Activated T-cell treated with anti-CD3 and anti-CD28 coated beads, Interleukin-2, amount 50 U/mL, for 24 hours (primary cell): ENCODE measurements at regions not wholly inside any gene's neighbourhood (a gene's known extent, or its start where the extent isn't known, plus 50 kb on each side); places are given as distances from the start of the nearest gene placed in this dataset.
A peak's percentile ranks its signal among the peaks of the same experiment; 100 is the strongest.

Experiments
- DNase-seq: peaks from one replicate; pipeline ENCODE4 v3.0.0-alpha.2; 2020
- H3K27ac Mint-ChIP-seq: 2 replicates; pipeline ENCODE4 v1.8.0; 2020; ENCODE audit warnings: mild to moderate bottlenecking, mixed read lengths
- H3K27me3 Mint-ChIP-seq: 2 replicates; pipeline ENCODE4 v1.8.0; 2020; ENCODE audit warnings: mixed read lengths
- H3K36me3 Mint-ChIP-seq: 2 replicates; pipeline ENCODE4 v1.8.0; 2020; ENCODE audit warnings: low read depth, mixed read lengths
- H3K4me1 Mint-ChIP-seq: 2 replicates; pipeline ENCODE4 v1.8.0; 2020; ENCODE audit warnings: low read depth, mixed read lengths
- H3K4me3 Mint-ChIP-seq: 2 replicates; pipeline ENCODE4 v1.8.0; 2020; ENCODE audit warnings: mild to moderate bottlenecking, moderate library complexity, mixed read lengths
- H3K9me3 Mint-ChIP-seq: 2 replicates; pipeline ENCODE4 v1.8.0; 2020; ENCODE audit warnings: mixed read lengths

GRCh38 chr19:31072451-31072850 lies 276.8 kb downstream of the TSHZ3 start:
- H3K27ac Mint-ChIP-seq: no peak overlapping the region
- H3K27me3 Mint-ChIP-seq: peaks cover 62% of the 10 kb centered on the region
- H3K4me1 Mint-ChIP-seq: no peaks in the 10 kb centered on the region
- H3K9me3 Mint-ChIP-seq: no peaks in the 10 kb centered on the region
- H3K4me3 Mint-ChIP-seq: no peak overlapping the region
- no peaks in the 10 kb centered on the region for H3K36me3 Mint-ChIP-seq
- no peak for DNase-seq

DNA sequence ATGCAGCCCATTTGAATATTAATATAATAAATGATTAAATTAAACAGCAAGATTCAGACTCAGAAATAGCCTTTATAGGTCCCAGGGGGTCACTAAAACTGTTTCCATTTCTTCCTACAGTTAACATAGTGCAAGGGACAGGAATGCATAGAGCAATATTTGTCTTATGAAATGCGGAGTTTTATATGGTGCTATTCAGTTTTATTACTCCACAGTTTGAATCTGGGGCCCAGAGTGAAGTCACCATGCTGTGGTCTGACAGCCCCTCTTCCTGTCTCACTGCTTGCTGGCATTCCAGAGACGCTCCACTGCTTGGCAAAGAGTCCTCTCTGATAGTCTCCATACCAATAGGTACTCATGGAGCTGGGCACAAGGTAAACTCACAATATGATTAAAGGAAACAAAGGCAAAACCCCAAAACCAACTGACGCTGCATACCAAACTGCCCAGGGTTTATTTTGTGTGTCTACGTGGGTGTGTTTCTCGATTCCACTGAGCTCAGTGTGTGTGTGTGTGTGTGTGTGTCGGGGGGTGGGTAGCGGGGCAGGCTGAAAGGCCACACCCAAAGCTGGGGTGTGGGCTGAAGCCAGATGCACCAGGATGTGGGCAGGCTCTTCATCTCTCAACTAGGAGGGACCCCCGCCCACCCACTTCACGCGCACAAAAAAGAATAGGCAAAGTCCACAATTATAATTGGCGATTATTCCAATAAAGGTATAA lies 277.9 kb downstream of the TSHZ3 start:
- Mint-ChIP-seq H3K36me3 (no peaks in the 10 kb centered on the region), H3K4me3 (no peak overlapping the region), H3K27me3 (peaks cover 61% of the 10 kb centered on the region), H3K27ac (no peak overlapping the region), H3K9me3 (no peaks in the 10 kb centered on the region), H3K4me1 (no peaks in the 10 kb centered on the region)
- no peak for DNase-seq

GRCh38 chr19:31070146-31071065 lies 278.8 kb downstream of the TSHZ3 start:
- DNase-seq: no peak
- Mint-ChIP-seq H3K27me3 (peaks cover 58% of the 10 kb centered on the region), H3K36me3 (no peaks in the 10 kb centered on the region), H3K4me3 (no peak overlapping the region), H3K9me3 (no peaks in the 10 kb centered on the region), H3K27ac (no peak overlapping the region), H3K4me1 (no peaks in the 10 kb centered on the region)

GRCh38 chr19:31068268-31068667 lies 281.0 kb downstream of the TSHZ3 start:
- H3K36me3 Mint-ChIP-seq: no peaks in the 10 kb centered on the region
- no peaks in the 10 kb centered on the region for H3K4me1 Mint-ChIP-seq
- no peak overlapping the region for H3K4me3 Mint-ChIP-seq
- H3K27ac Mint-ChIP-seq: no peak overlapping the region
- no peaks in the 10 kb centered on the region for H3K9me3 Mint-ChIP-seq
- DNase-seq: no peak
- peaks cover 42% of the 10 kb centered on the region for H3K27me3 Mint-ChIP-seq

- Mint-ChIP-seq H3K9me3 (peaks cover 4% of the 10 kb centered on the region), H3K27me3 (peaks cover 26% of the 10 kb centered on the region), H3K4me1 (no peaks in the 10 kb centered on the region), H3K36me3 (no peaks in the 10 kb centered on the region), H3K27ac (no peak overlapping the region), H3K4me3 (no peak overlapping the region)
- DNase-seq: no peak
Measured at GRCh38 chr19:31066385-31066784, 282.9 kb downstream of the TSHZ3 start.

DNA sequence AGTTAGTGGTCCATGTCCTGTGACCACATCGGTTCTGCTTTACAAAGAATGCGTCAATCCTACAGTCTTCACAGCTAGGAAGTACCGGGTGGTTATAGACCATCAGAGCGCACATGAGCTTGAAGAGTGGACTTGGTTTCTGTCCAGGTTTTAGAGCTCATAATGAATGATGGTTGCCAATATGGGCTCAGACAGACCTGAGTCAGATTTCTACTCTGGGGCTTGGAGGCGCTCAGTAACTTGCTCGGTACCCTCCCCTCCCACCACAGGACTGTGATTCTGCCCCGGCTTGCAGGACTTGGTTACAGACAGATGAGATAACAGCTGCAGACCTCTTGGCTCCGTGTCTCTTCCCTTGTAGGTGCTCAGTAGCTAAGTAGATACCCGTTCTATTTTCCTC lies 284.7 kb downstream of the TSHZ3 start:
- peaks cover 23% of the 10 kb centered on the region for H3K27me3 Mint-ChIP-seq
- no peak overlapping the region for H3K27ac Mint-ChIP-seq
- no peaks in the 10 kb centered on the region for H3K36me3 Mint-ChIP-seq
- H3K4me3 Mint-ChIP-seq: no peak overlapping the region
- DNase-seq: no peak
- H3K9me3 Mint-ChIP-seq: peaks cover 17% of the 10 kb centered on the region
- H3K4me1 Mint-ChIP-seq: no peaks in the 10 kb centered on the region

DNA sequence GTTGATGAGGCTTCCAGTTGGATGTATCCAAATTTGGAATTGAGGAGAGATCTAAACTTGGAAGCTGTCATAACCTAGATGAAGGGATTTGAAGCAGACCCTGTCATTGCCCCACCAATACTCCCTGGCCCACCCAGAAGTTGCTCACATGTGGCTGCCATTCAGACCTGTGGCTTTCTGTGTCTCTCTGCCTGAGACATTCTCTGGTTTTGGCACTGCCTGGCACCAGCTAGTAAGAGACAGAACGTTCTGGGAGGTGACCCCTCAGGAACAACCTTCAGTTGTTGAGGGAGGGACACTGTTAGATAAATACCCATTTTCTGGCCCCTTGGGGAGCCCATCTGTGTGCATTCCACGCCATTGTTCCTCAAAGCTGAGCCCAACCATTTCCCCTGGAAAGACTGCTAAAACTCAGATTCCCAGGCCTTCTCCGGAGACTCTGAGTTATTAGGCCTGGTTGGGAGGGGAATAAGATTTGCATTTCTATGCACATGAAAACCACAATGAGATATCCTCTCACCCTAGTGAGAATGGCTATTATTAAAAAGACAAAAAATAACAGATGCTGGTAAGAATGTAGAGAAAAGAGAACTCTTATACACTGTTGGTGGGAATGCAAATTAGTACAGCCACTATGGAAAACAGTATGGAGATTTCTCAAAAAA lies 290.4 kb downstream of the TSHZ3 start:
- no peak overlapping the region for H3K27ac Mint-ChIP-seq
- peaks cover 33% of the 10 kb centered on the region for H3K27me3 Mint-ChIP-seq
- peaks cover 17% of the 10 kb centered on the region for H3K9me3 Mint-ChIP-seq
- no peaks in the 10 kb centered on the region for H3K4me1 Mint-ChIP-seq
- no peak overlapping the region for H3K4me3 Mint-ChIP-seq
- DNase-seq: no peak
- no peaks in the 10 kb centered on the region for H3K36me3 Mint-ChIP-seq

DNA sequence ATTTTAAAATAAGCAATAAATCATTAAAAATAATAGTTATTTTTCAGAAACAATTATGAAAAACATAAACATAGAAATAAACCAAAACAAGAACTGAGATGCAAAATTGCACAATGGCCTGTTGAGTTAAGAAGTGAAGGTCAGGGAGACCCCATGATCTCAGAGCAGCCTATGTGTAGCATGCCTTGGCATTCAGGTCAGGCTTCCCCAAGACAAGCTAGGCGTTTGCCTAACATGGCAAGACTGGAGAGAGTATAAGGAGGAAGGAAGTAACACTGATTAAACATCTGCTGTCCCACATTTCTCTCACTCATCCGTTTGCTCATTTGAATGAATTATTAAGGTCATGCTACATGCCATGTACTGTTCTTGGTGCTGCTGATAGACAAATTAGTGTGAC lies 291.8 kb downstream of the TSHZ3 start:
- no peak overlapping the region for H3K4me3 Mint-ChIP-seq
- H3K4me1 Mint-ChIP-seq: no peaks in the 10 kb centered on the region
- no peak for DNase-seq
- H3K27ac Mint-ChIP-seq: no peak overlapping the region
- H3K36me3 Mint-ChIP-seq: no peaks in the 10 kb centered on the region
- H3K27me3 Mint-ChIP-seq: peaks cover 39% of the 10 kb centered on the region
- H3K9me3 Mint-ChIP-seq: peaks cover 13% of the 10 kb centered on the region

DNA sequence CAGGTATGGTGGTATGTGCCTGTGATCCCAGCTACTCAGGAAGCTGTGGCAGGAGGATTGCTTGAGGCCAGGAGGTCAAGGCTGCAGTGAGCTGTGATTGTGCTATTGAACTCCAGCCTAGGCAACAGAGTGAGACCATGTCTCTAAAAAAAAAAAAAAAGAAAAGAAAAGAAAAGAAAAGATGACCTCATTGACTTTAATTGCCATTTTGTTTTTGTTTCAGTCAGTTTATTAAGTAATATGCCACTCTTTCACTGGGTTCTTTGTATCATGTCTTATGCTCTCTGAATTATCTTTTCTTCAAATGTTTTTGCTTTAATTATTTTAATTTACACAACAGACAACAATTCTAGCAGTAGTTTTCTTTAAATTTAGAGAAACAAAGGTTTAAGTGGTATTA lies 293.8 kb downstream of the TSHZ3 start:
- Mint-ChIP-seq H3K27ac (no peak overlapping the region), H3K27me3 (peaks cover 37% of the 10 kb centered on the region), H3K4me3 (no peak overlapping the region), H3K9me3 (peaks cover 5% of the 10 kb centered on the region), H3K36me3 (no peaks in the 10 kb centered on the region), H3K4me1 (no peaks in the 10 kb centered on the region)
- DNase-seq: no peak

DNA sequence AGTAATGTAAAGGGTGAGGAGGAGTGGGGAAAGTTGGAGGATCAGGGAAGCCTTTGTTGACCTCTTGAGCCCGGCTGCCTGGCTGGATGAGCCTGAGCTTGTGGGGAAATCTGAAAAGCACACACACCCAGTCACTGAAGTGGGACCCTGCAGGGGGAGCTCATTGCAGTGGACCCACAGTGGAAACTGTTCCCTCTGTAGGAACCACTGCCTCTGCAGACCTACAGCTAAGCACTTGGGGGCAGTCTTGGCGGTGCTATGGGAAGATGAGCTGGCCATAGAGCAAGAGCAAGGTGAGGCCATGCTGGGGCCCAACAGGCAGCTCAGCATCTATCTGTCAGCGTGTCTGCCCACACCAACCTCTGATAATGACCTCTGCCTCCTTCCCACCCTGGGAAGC lies 294.8 kb downstream of the TSHZ3 start:
- Mint-ChIP-seq H3K27ac (no peak overlapping the region), H3K36me3 (no peaks in the 10 kb centered on the region), H3K27me3 (peaks cover 38% of the 10 kb centered on the region), H3K9me3 (no peaks in the 10 kb centered on the region), H3K4me3 (no peak overlapping the region), H3K4me1 (no peaks in the 10 kb centered on the region)
- DNase-seq: peak; percentile 49

DNA sequence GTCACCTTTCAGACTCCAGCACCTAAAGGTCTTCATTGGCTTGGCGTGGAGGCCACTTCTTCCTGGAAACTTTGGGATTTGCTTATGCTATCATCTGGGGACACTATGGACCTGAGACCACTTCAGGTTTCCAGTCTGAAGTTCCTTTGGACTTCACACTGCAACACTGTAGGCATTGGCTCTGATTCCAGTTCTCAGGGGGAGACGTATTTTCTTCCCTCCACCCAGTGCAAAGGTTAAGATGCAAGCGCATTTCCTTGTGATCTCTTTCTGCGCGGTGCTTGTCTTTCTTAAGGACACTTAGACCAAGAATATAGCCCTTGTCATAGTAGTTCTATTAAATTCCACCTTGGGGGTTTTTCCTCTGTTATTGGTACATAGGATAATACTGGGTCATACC lies 299.8 kb downstream of the TSHZ3 start:
- DNase-seq: no peak
- no peaks in the 10 kb centered on the region for H3K9me3 Mint-ChIP-seq
- no peak overlapping the region for H3K4me3 Mint-ChIP-seq
- H3K36me3 Mint-ChIP-seq: no peaks in the 10 kb centered on the region
- H3K27ac Mint-ChIP-seq: no peak overlapping the region
- H3K4me1 Mint-ChIP-seq: no peaks in the 10 kb centered on the region
- peaks cover 23% of the 10 kb centered on the region for H3K27me3 Mint-ChIP-seq

DNA sequence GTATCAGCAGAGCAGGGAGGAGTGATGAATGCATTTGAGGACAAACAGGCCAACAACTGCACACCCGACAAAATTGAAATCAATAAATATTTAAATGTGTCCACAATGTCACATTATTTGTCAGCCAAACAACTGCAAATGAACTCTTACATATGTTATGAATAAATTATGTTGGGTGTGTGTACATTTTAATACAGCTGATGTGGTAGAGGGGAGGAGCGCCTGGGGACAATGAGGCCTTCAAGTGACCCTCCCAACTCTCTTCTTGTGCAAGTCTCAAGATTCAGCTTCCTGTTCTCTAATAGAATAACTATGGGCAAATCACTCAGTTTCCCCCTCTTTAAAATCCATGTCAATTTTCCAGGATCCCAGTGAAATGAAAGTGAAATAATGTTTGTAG lies 303.2 kb downstream of the TSHZ3 start:
- Mint-ChIP-seq H3K27me3 (peaks cover 15% of the 10 kb centered on the region), H3K9me3 (no peaks in the 10 kb centered on the region), H3K36me3 (no peaks in the 10 kb centered on the region), H3K27ac (no peak overlapping the region), H3K4me1 (no peaks in the 10 kb centered on the region), H3K4me3 (no peak overlapping the region)
- no peak for DNase-seq

- no peaks in the 10 kb centered on the region for H3K4me1 Mint-ChIP-seq
- peaks cover 34% of the 10 kb centered on the region for H3K27me3 Mint-ChIP-seq
- H3K4me3 Mint-ChIP-seq: no peak overlapping the region
- no peak for DNase-seq
- H3K9me3 Mint-ChIP-seq: no peaks in the 10 kb centered on the region
- no peaks in the 10 kb centered on the region for H3K36me3 Mint-ChIP-seq
- H3K27ac Mint-ChIP-seq: no peak overlapping the region
Measured at GRCh38 chr19:31041461-31041860, 307.8 kb downstream of the TSHZ3 start.

DNA sequence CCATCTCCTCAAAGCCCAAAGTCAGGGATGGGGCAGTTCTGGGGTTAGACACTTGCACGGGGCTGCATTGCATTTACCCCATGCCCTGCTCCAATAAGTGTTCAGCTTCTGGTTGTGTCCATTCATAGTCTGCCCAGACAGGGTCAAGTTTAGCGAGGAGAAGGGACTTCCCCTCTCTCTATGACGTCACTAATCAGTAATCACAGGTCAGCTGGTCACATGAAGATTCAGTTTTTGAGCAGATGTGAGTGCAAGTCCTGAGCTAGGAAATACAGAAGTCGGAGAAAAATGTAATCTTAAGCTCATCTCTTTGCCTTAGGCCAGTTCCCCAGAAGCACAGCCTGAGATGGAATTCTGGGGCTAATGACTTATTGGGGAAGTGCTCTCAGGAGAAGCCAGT lies 310.1 kb downstream of the TSHZ3 start:
- Mint-ChIP-seq H3K4me3 (no peak overlapping the region), H3K36me3 (no peaks in the 10 kb centered on the region), H3K9me3 (peaks cover 2% of the 10 kb centered on the region), H3K4me1 (no peaks in the 10 kb centered on the region), H3K27me3 (peaks cover 38% of the 10 kb centered on the region), H3K27ac (no peak overlapping the region)
- no peak for DNase-seq
